ENCODE measurements at regions not wholly inside any gene's neighbourhood (a gene's known extent, or its start where the extent isn't known, plus 50 kb on each side); places are given as distances from the start of the nearest gene placed in this dataset.
A peak's percentile ranks its signal among the peaks of the same experiment; 100 is the strongest.

GRCh38 chr2:147250652-147251356, 594.0 kb upstream of the ACVR2A start:
- no peak for DNase-seq

DNA sequence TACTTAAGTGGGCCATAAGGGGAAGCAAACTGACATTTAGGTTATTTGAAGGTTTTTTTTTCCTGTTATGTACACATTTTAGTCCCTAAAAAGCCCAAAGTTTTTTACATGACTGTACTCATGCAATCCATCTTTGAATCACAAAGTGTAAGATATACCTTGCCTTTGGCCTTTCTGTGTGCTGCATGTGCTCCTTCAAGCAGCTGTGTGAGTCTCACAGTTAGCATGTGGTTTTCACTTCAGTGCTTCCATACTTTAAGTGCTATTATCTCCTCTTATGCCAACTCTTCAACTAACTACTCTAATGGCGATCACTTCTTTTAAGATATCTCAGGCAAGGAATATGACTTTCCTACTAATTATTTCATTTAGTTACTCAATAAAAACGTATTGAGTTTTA, 597.1 kb upstream of the ACVR2A start:
- DNase-seq = peak; percentile 97

DNA sequence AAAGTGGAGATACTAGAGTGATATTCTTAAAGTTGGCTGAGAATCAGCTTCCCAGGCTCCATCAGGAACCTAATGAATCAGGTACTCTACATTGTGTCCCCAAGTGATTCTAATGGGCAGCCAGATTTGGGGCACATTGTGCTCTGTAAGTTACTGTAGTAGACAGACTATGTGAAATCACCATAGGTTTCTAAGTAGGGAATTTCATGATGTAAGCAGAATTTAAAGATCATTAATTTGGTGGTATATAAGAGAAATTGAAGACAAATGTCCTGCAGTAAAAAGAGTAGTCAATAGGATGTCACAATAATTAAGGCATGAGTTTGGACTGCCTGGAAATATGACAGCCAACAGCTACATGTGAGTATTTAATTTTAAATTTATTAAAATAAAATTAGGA, 602.4 kb upstream of the ACVR2A start:
- DNase-seq = no peak

DNA sequence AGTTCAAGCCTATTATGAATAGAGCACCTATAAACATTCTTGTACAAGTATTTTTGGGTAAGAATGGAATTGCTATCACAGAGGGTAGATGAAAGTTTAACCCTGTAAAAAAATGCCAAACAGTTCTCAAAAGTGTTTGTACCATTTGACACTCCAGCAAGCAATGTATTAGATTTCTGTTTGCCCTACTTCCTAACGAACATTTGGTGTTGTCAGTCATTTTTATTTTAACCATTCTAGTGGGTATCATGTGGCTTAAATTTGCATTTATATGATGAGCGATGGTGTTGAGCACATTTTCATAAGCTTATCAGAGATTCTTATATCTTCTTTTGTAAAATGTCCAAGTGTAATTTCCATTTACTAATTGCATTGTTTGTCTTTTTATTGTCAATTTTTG, 608.2 kb upstream of the ACVR2A start:
- DNase-seq = no peak

DNA sequence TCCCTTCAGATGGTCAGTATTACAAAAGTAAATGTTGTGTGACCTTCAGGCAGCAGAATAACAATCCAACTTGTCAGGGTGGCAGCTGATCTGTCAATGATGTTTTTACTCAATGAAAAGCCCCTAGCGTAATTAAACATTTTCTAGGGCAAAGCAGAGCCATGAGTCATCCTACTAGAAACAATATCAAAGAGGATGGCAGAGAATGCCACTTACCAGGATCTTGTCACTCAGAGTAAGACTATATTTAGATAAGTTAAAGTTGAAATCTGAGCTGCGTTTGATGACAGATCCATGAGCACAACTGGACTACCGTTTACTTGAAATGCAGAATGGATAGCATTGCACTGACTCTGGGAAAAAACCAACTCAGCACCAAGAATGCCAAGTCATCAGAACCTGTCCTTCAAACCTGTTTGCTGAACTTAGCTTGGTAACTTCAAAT, 612.6 kb upstream of the ACVR2A start:
- DNase-seq = no peak

GRCh38 chr2:147231607-147232006, 613.2 kb upstream of the ACVR2A start:
- no peak for DNase-seq

DNA sequence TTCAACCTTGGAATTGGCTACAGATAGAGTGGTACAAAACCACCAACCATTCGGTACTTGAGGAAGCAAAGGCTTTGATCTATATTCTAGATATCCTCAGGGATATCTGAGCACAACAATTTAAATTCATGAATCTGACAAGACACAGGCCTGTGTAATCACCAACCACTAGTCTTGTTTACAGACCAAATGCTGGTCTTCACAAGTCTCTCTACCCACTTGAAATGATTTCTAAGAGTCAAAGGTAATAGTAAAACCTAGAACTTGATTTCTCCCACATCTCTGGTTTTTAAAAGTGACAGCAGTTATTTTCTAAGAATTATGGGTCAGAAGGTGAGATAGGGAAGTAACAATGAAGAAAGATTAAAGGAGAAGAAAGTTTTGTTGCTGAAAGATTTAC, 613.7 kb upstream of the ACVR2A start:
- no peak for DNase-seq

DNA sequence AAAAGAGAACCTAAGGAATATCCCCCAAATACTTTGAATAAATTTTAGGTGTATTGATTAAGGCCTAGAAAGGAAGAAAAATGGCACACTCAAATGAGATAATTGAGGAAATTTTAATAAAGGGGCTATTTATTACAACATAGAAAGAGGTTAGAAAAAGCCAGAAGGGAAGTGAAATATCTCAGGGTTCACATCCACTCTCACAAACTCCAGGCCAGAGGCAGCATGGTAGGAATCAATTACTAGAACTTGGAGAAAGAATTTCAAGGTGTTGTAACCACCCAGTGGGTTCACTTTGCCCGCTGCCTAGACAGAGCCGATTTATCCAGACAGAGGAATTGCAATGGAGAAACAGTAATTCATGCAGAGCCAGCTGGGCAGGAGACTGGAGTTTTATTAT, 617.5 kb upstream of the ACVR2A start:
- no peak for DNase-seq

GRCh38 chr2:147224070-147224469, 620.8 kb upstream of the ACVR2A start:
- no peak for DNase-seq

DNA sequence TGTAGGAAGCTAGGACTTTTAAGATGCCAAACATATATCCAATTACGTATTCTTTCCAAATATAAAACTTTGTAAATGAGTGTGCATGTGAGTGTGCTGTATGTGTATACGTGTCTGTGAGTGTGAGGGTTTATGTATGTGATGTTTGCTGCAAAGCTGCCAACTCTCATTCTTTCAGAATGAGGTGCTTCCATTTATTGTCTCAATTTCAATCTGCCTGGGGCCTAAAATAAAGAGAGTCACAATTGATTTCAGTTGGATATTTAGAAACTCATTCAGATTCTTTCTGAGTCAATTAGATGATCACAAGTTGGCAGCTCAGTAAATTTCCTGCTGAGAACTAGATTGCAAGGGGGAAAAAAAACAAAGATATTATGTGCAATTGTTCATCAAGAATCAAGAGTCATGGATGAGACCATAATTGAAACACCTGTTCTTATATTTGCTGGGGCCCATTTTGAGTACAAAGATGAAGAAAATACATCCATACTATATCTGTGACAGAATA, 621.2 kb upstream of the ACVR2A start:
- peak; percentile 72 for DNase-seq

GRCh38 chr2:147223119-147223518, 621.7 kb upstream of the ACVR2A start:
- DNase-seq = peak; percentile 66

DNA sequence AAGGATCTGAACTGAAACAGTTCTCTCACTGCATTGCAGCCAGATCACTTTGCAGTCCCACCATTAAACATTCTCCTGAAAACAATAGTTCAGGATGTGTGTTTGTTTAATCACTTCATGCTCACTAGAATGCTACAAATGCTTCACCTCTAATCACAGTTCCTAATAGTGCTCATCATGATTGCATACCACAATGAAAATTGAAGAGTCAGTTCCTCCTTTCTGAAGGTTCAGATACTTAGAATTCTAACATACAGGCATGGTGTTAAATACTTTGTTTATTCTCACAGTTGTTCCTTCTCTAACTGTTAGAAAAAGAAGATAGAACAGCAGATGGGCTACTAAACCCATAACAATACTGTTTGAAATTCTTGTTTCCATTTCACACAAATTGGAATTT, 622.3 kb upstream of the ACVR2A start:
- DNase-seq = peak; percentile 34

- DNase-seq = no peak
These were observed 629.9 kb upstream of the ACVR2A start for GRCh38 chr2:147214914-147215313.

GRCh38 chr2:147211484-147211883, 633.3 kb upstream of the ACVR2A start:
- DNase-seq = no peak

DNA sequence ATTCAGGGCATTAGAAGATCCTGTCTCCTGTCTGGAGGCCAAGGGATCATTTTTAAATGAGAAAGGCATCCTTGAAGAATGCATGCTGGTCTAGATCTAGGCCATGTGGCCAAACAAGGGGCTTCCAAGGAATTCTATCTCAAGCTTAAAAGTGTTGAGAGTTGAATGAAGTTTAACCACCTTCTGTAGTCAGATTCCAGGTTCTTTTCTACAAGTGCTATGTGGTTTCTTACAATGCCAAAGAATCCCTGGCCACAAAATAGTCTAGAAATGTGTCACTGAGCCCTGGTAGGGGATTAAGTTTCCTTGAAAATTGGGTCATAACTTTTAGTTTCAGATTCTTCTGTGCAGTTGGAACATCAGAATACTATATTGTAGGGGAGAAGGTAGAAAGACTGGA, 640.7 kb upstream of the ACVR2A start:
- DNase-seq = no peak

- DNase-seq = peak; percentile 85
These were observed 646.1 kb upstream of the ACVR2A start for GRCh38 chr2:147198651-147199171.

DNA sequence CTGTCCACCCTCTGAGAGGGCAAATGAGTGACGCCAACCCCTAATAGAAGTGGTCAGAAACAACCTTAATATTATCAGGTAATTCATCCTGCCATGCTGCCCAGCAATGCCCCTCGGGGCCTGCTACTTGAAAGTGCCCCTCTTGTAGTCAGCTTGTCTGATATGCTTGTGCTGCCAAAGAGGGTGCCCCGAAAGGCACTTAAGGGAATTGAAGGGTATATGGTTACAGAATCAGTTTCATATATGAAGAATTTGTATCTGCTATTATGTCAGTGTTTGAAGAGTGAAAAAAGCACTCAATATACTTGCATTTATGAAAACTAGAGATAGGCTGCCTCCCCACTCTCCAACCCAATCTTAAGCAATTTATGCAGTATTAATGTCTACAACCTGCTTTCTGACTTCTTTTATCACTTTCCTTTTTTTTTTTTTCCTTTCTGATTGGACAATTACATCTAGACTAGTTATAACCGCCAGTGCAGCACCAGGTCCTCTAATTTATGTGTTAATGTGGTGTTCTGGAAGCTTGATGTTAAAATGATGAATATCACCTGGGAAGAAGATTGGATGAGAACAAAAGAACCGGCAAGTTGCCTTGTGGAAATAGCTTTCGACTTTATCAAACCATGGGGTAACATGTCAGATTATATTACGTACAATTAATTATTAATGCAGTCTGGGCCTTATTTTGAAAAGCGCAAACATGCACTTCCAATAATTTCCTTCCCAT, 646.9 kb upstream of the ACVR2A start:
- peak; percentile 98 for DNase-seq

GRCh38 chr2:147182260-147182659, 662.6 kb upstream of the ACVR2A start:
- DNase-seq = no peak

DNA sequence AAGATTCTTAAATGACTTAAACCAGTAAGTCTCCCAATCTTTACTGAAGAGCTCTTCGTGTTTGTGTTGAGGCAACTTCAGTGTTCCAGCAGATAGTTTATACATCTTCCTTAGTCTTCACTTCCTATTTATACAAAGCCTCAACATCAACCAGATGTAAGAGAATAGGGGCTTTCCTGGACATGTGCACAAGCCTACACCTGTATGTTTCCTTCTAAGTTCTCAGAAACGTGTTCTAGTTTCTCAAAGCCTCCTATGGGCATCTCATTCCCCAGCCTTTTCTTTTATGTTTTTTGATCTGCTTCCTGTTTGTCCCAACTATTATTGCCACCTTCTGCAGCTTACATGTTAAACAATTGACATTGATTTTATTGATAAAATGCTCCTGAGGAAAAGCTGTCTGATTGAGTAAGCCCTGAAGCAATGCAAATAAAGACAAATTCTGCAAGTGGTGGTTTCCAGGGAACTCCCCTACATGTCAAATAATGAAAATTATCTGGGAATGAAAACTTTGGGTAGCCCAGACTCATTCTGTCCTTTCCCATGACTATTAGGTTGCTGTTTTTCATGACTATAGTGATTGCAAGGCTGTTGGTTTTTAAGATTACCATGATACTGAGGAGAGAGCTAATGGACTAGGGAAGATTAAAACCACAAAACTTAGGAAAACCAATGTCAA, 663.3 kb upstream of the ACVR2A start:
- no peak for DNase-seq

GRCh38 chr2:147177071-147177857, 667.6 kb upstream of the ACVR2A start:
- no peak for DNase-seq

GRCh38 chr2:147174824-147175254, 670.0 kb upstream of the ACVR2A start:
- DNase-seq = no peak

- no peak for DNase-seq
These were observed 671.0 kb upstream of the ACVR2A start for GRCh38 chr2:147173798-147174197.

DNA sequence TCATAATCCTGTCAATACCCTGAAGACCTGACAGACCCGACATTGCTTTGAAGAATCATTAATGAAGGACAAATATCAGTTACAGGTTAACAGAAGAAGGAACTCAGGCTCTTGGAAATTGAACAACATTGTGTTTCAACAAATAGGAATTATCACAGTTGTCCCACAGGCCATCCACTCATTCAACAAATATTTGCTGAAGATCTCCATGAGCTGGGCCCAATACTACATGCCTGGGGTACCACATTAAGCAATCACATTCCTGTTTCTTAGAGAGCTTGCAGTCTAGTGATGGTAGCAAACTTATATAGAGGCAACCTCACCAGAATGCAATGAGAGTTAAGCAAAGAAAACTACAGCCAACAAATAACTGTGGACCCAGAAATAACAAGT, 671.6 kb upstream of the ACVR2A start:
- no peak for DNase-seq

Measured in DMS79 treated with DMSO at 0.1 percent for 48 hours (cell line).